ENCODE measurements at regions not wholly inside any gene's neighbourhood (a gene's known extent, or its start where the extent isn't known, plus 50 kb on each side); places are given as distances from the start of the nearest gene placed in this dataset.

- no peak for TF ChIP-seq TAF1 (IDR thresholded peaks at IDR 0.05; ENCODE audit: borderline replicate concordance, insufficient read depth, low read length)
- no peak for TF ChIP-seq REST (IDR thresholded peaks at IDR 0.05; ENCODE audit: insufficient read depth in 1 of 2, low read depth in 2 of 2, low read length in 2 of 2)
- no peak for TF ChIP-seq FOXP2 (optimal IDR thresholded peaks at IDR 0.05; ENCODE audit: borderline replicate concordance, extremely low read depth, extremely low read length, insufficient read depth)
- TF ChIP-seq POLR2AphosphoS5 (IDR thresholded peaks at IDR 0.05; ENCODE audit: low read depth, low read length), result no peak
- TF ChIP-seq SIN3A (IDR thresholded peaks at IDR 0.05; ENCODE audit: borderline replicate concordance, insufficient read depth, low read length), result no peak
Measured at GRCh38 chr1:30523055-30524020, 200.0 kb downstream of the MATN1 start.

GRCh38 chr1:30522031-30523004, 201.1 kb downstream of the MATN1 start:
- TF ChIP-seq SIN3A (IDR thresholded peaks at IDR 0.05; ENCODE audit: borderline replicate concordance, insufficient read depth, low read length) (no peak), REST (IDR thresholded peaks at IDR 0.05; ENCODE audit: insufficient read depth in 1 of 2, low read depth in 2 of 2, low read length in 2 of 2) (no peak), FOXP2 (optimal IDR thresholded peaks at IDR 0.05; ENCODE audit: borderline replicate concordance, extremely low read depth, extremely low read length, insufficient read depth) (no peak), TAF1 (IDR thresholded peaks at IDR 0.05; ENCODE audit: borderline replicate concordance, insufficient read depth, low read length) (no peak), POLR2AphosphoS5 (IDR thresholded peaks at IDR 0.05; ENCODE audit: low read depth, low read length) (no peak)

GRCh38 chr1:30521261-30521865, 202.0 kb downstream of the MATN1 start:
- no peak for TF ChIP-seq SIN3A (IDR thresholded peaks at IDR 0.05; ENCODE audit: borderline replicate concordance, insufficient read depth, low read length)
- TF ChIP-seq REST (IDR thresholded peaks at IDR 0.05; ENCODE audit: insufficient read depth in 1 of 2, low read depth in 2 of 2, low read length in 2 of 2), result no peak
- no peak for TF ChIP-seq FOXP2 (optimal IDR thresholded peaks at IDR 0.05; ENCODE audit: borderline replicate concordance, extremely low read depth, extremely low read length, insufficient read depth)
- TF ChIP-seq TAF1 (IDR thresholded peaks at IDR 0.05; ENCODE audit: borderline replicate concordance, insufficient read depth, low read length), result no peak
- no peak for TF ChIP-seq POLR2AphosphoS5 (IDR thresholded peaks at IDR 0.05; ENCODE audit: low read depth, low read length)

GRCh38 chr1:30520476-30520875, 202.9 kb downstream of the MATN1 start:
- TF ChIP-seq SIN3A (IDR thresholded peaks at IDR 0.05; ENCODE audit: borderline replicate concordance, insufficient read depth, low read length), result no peak
- TF ChIP-seq REST (IDR thresholded peaks at IDR 0.05; ENCODE audit: insufficient read depth in 1 of 2, low read depth in 2 of 2, low read length in 2 of 2), result no peak
- TF ChIP-seq POLR2AphosphoS5 (IDR thresholded peaks at IDR 0.05; ENCODE audit: low read depth, low read length), result no peak
- TF ChIP-seq TAF1 (IDR thresholded peaks at IDR 0.05; ENCODE audit: borderline replicate concordance, insufficient read depth, low read length), result no peak
- TF ChIP-seq FOXP2 (optimal IDR thresholded peaks at IDR 0.05; ENCODE audit: borderline replicate concordance, extremely low read depth, extremely low read length, insufficient read depth), result no peak

Measured in PFSK-1 (cell line).